Kidney (tissue), 13 donors: ENCODE measurements at regions not wholly inside any gene's neighbourhood (a gene's known extent, or its start where the extent isn't known, plus 50 kb on each side); places are given as distances from the start of the nearest gene placed in this dataset.

Source experiments
- DNase-seq, 5 donors: peaks; one replicate each; pipeline ENCODE4 v3.0.0-alpha.2; 2013 to 2020
- FAIRE-seq: peaks from 2 replicates; lab custom pipeline; 2012; peaks lifted over from hg19 to GRCh38; lab: Jason Lieb, UNC
- H3K27ac ChIP-seq, 2 donors: one replicate each; pipeline ENCODE4 v1.7.0; 2013; ENCODE audit warnings: low read depth in 2 of 2, low read length in 2 of 2, inconsistent platforms in 1 of 2
- H3K27me3 ChIP-seq: one replicate; pipeline ENCODE4 v1.7.1; 2013; ENCODE audit warnings: low read length, inconsistent platforms; ENCODE audit not compliant: control insufficient read depth, insufficient read depth
- H3K36me3 ChIP-seq, 3 donors: one replicate each; pipeline versions ENCODE4 v1.7.0 to v1.7.1; 2013; ENCODE audit warnings: low read length in 3 of 3, control low read depth in 1 of 3, inconsistent platforms in 1 of 3; ENCODE audit not compliant: insufficient read depth in 3 of 3, control insufficient read depth in 2 of 3
- H3K4me1 ChIP-seq, 3 donors: one replicate each; pipeline versions ENCODE4 v1.7.0 to v1.7.1; 2013; ENCODE audit warnings: low read length in 3 of 3, inconsistent platforms in 1 of 3, low read depth in 1 of 3; ENCODE audit not compliant: control insufficient read depth in 2 of 3, insufficient read depth in 2 of 3
- H3K4me3 ChIP-seq, 3 donors: one replicate each; pipeline versions ENCODE4 v1.7.0 to v1.8.1; 2013; ENCODE audit warnings: low read length in 3 of 3, control low read depth in 1 of 3, inconsistent platforms in 1 of 3
- H3K9ac ChIP-seq, 3 donors: one replicate each; pipeline versions ENCODE4 v1.7.0 to v1.7.1; 2013; ENCODE audit warnings: low read length in 3 of 3, control low read depth in 1 of 3, inconsistent platforms in 1 of 3
- H3K9me3 ChIP-seq, 3 donors: one replicate each; pipeline versions ENCODE4 v1.7.0 to v1.7.1; 2013; ENCODE audit warnings: low read length in 3 of 3, control low read depth in 1 of 3, inconsistent platforms in 1 of 3; ENCODE audit not compliant: control insufficient read depth in 2 of 3, insufficient read depth in 1 of 3
- CTCF ChIP-seq: IDR thresholded peaks from 3 replicates; pipeline ENCODE4 v1.5.1; 2012; ENCODE audit warnings: mild to moderate bottlenecking, moderate library complexity, borderline replicate concordance; ENCODE audit not compliant: insufficient read depth; ENCODE audit errors: extremely low read depth
- intact Hi-C: fragments of 100-400 bp; cut with DNase I; formaldehyde crosslinking; loops from one replicate; pipeline ENCODE4 v1.11.1; 2022
- donor health status: control.
- donor health status: control.
- donor health status: control.
- donor health status: control.
- donor health status: control.
- donor health status: DM: yes; HTN: yes; CAD: no.
- donor health status: Normal renal cell carcinoma (clear cell type).

- no peak for FAIRE-seq
- DNase-seq = no peak
These were observed 196.0 kb downstream of the KLF5 start for GRCh38 chr13:73254827-73255226.

GRCh38 chr13:73251626-73252265, 192.9 kb downstream of the KLF5 start:
- intact Hi-C loops = no loop called here
- no peak for FAIRE-seq
- H3K9me3 ChIP-seq = no peaks in the 10 kb centered on the region
- H3K9ac ChIP-seq = no peak overlapping the region
- H3K4me1 ChIP-seq = no peaks in the 10 kb centered on the region
- H3K27me3 ChIP-seq = no peaks in the 10 kb centered on the region
- H3K4me3 ChIP-seq = no peak overlapping the region
- H3K27ac ChIP-seq = no peak overlapping the region
- no peaks in the 10 kb centered on the region for H3K36me3 ChIP-seq
- no peak for DNase-seq
- no peak for TF ChIP-seq CTCF

More at GRCh38 chr13:73254827-73255226, 196.0 kb downstream of the KLF5 start:
- no peak for TF ChIP-seq CTCF
- no peaks in the 10 kb centered on the region for H3K36me3 ChIP-seq
- no peak overlapping the region for H3K27ac ChIP-seq
- intact Hi-C loops = no loop called here
- no peak overlapping the region for H3K4me3 ChIP-seq
- H3K9ac ChIP-seq = no peak overlapping the region
- peaks cover 0 to 3% (median 0%) of the 10 kb centered on the region in 3 donors for H3K4me1 ChIP-seq
- no peaks in the 10 kb centered on the region for H3K9me3 ChIP-seq
- H3K27me3 ChIP-seq = no peaks in the 10 kb centered on the region

GRCh38 chr13:73250061-73250460, 191.3 kb downstream of the KLF5 start:
- H3K27me3 ChIP-seq = no peaks in the 10 kb centered on the region
- intact Hi-C loops = no loop called here
- H3K9ac ChIP-seq = no peak overlapping the region
- no peak for FAIRE-seq
- no peak overlapping the region for H3K27ac ChIP-seq
- no peaks in the 10 kb centered on the region for H3K36me3 ChIP-seq
- H3K4me1 ChIP-seq = no peaks in the 10 kb centered on the region
- no peak overlapping the region for H3K4me3 ChIP-seq
- no peaks in the 10 kb centered on the region for H3K9me3 ChIP-seq
- DNase-seq = no peak
- no peak for TF ChIP-seq CTCF
